ENCODE measurements at regions not wholly inside any gene's neighbourhood (a gene's known extent, or its start where the extent isn't known, plus 50 kb on each side); places are given as distances from the start of the nearest gene placed in this dataset.

GRCh38 chr1:96971849-96972602 lies 250.4 kb downstream of the PTBP2 start:
- TF ChIP-seq GATA2 (IDR thresholded peaks at IDR 0.05; ENCODE audit: low read depth, low read length): no peak
- TF ChIP-seq GATA3 (IDR thresholded peaks at IDR 0.05; ENCODE audit: low read depth, low read length): no peak

GRCh38 chr1:96973605-96974004 lies 252.0 kb downstream of the PTBP2 start:
- TF ChIP-seq GATA2 (IDR thresholded peaks at IDR 0.05; ENCODE audit: low read depth, low read length) (no peak), GATA3 (IDR thresholded peaks at IDR 0.05; ENCODE audit: low read depth, low read length) (no peak)

GRCh38 chr1:96978444-96978843 lies 256.9 kb downstream of the PTBP2 start:
- TF ChIP-seq GATA3 (IDR thresholded peaks at IDR 0.05; ENCODE audit: low read depth, low read length) (no peak), GATA2 (IDR thresholded peaks at IDR 0.05; ENCODE audit: low read depth, low read length) (no peak)

- TF ChIP-seq GATA3 (IDR thresholded peaks at IDR 0.05; ENCODE audit: low read depth, low read length): no peak
- no peak for TF ChIP-seq GATA2 (IDR thresholded peaks at IDR 0.05; ENCODE audit: low read depth, low read length)
Observed at GRCh38 chr1:96978901-96979300, 257.3 kb downstream of the PTBP2 start.

GRCh38 chr1:96979304-96980268 lies 258.0 kb downstream of the PTBP2 start:
- no peak for TF ChIP-seq GATA2 (IDR thresholded peaks at IDR 0.05; ENCODE audit: low read depth, low read length)
- TF ChIP-seq GATA3 (IDR thresholded peaks at IDR 0.05; ENCODE audit: low read depth, low read length): no peak

- TF ChIP-seq GATA3 (IDR thresholded peaks at IDR 0.05; ENCODE audit: low read depth, low read length) (no peak), GATA2 (IDR thresholded peaks at IDR 0.05; ENCODE audit: low read depth, low read length) (no peak)
Observed at GRCh38 chr1:96980448-96980847, 258.9 kb downstream of the PTBP2 start.

GRCh38 chr1:96981181-96981580 lies 259.6 kb downstream of the PTBP2 start:
- TF ChIP-seq GATA3 (IDR thresholded peaks at IDR 0.05; ENCODE audit: low read depth, low read length): no peak
- no peak for TF ChIP-seq GATA2 (IDR thresholded peaks at IDR 0.05; ENCODE audit: low read depth, low read length)

GRCh38 chr1:96982118-96982517 lies 260.5 kb downstream of the PTBP2 start:
- TF ChIP-seq GATA2 (IDR thresholded peaks at IDR 0.05; ENCODE audit: low read depth, low read length) (no peak), GATA3 (IDR thresholded peaks at IDR 0.05; ENCODE audit: low read depth, low read length) (no peak)

GRCh38 chr1:96983866-96984265 lies 262.3 kb downstream of the PTBP2 start:
- TF ChIP-seq GATA3 (IDR thresholded peaks at IDR 0.05; ENCODE audit: low read depth, low read length) (no peak), GATA2 (IDR thresholded peaks at IDR 0.05; ENCODE audit: low read depth, low read length) (no peak)

GRCh38 chr1:96987186-96987703 lies 265.7 kb downstream of the PTBP2 start:
- TF ChIP-seq GATA2 (IDR thresholded peaks at IDR 0.05; ENCODE audit: low read depth, low read length) (no peak), GATA3 (IDR thresholded peaks at IDR 0.05; ENCODE audit: low read depth, low read length) (no peak)

- no peak for TF ChIP-seq GATA2 (IDR thresholded peaks at IDR 0.05; ENCODE audit: low read depth, low read length)
- TF ChIP-seq GATA3 (IDR thresholded peaks at IDR 0.05; ENCODE audit: low read depth, low read length): no peak
Observed at GRCh38 chr1:96989302-96989701, 267.7 kb downstream of the PTBP2 start.

- TF ChIP-seq GATA3 (IDR thresholded peaks at IDR 0.05; ENCODE audit: low read depth, low read length) (no peak), GATA2 (IDR thresholded peaks at IDR 0.05; ENCODE audit: low read depth, low read length) (no peak)
Observed at GRCh38 chr1:96990136-96990535, 268.6 kb downstream of the PTBP2 start.

GRCh38 chr1:96991261-96991660 lies 269.7 kb downstream of the PTBP2 start:
- TF ChIP-seq GATA3 (IDR thresholded peaks at IDR 0.05; ENCODE audit: low read depth, low read length): no peak
- TF ChIP-seq GATA2 (IDR thresholded peaks at IDR 0.05; ENCODE audit: low read depth, low read length): no peak

GRCh38 chr1:96992871-96993270 lies 271.3 kb downstream of the PTBP2 start:
- TF ChIP-seq GATA2 (IDR thresholded peaks at IDR 0.05; ENCODE audit: low read depth, low read length): no peak
- TF ChIP-seq GATA3 (IDR thresholded peaks at IDR 0.05; ENCODE audit: low read depth, low read length): no peak

All from SH-SY5Y (cell line).